ENCODE measurements at regions not wholly inside any gene's neighbourhood (a gene's known extent, or its start where the extent isn't known, plus 50 kb on each side); places are given as distances from the start of the nearest gene placed in this dataset.
"Not testable (repeated sequence)": the region's sequence is repeated elsewhere in the genome, so short reads cannot be mapped to it uniquely, and the experiment has no call there.

- no peak for DNase-seq (ENCODE audit: low read depth in 3 of 3, low spot score in 2 of 3)
These were observed 850.1 kb downstream of the TRIML1 start for GRCh38 chr4:188989371-188989770.

- DNase-seq (ENCODE audit: low read depth in 3 of 3, low spot score in 2 of 3) = no peak
These were observed 853.5 kb downstream of the TRIML1 start for GRCh38 chr4:188992706-188993105.

- DNase-seq (ENCODE audit: low read depth in 3 of 3, low spot score in 2 of 3) = no peak
These were observed 854.6 kb downstream of the TRIML1 start for GRCh38 chr4:188993871-188994270.

- DNase-seq (ENCODE audit: low read depth in 3 of 3, low spot score in 2 of 3) = no peak
These were observed 862.2 kb downstream of the TRIML1 start for GRCh38 chr4:189001283-189001970.

- DNase-seq (ENCODE audit: low read depth in 3 of 3, low spot score in 2 of 3) = no peak
These were observed 862.8 kb downstream of the TRIML1 start for GRCh38 chr4:189001971-189002450.

GRCh38 chr4:189002475-189002874, 863.2 kb downstream of the TRIML1 start:
- no peak for DNase-seq (ENCODE audit: low read depth in 3 of 3, low spot score in 2 of 3)

GRCh38 chr4:189010452-189011217, 871.4 kb downstream of the TRIML1 start:
- not testable (repeated sequence) for DNase-seq (ENCODE audit: low read depth in 3 of 3, low spot score in 2 of 3)

- DNase-seq (ENCODE audit: low read depth in 3 of 3, low spot score in 2 of 3) = no peak
These were observed 882.6 kb downstream of the TRIML1 start for GRCh38 chr4:189021831-189022230.

- no peak for DNase-seq (ENCODE audit: low read depth in 3 of 3, low spot score in 2 of 3)
These were observed 883.3 kb downstream of the TRIML1 start for GRCh38 chr4:189022440-189023035.

GRCh38 chr4:189029976-189030504, 890.8 kb downstream of the TRIML1 start:
- no peak for DNase-seq (ENCODE audit: low read depth in 3 of 3, low spot score in 2 of 3)

- DNase-seq (ENCODE audit: low read depth in 3 of 3, low spot score in 2 of 3) = no peak
These were observed 893.5 kb downstream of the TRIML1 start for GRCh38 chr4:189032606-189033338.

- no peak for DNase-seq (ENCODE audit: low read depth in 3 of 3, low spot score in 2 of 3)
These were observed 894.6 kb downstream of the TRIML1 start for GRCh38 chr4:189033801-189034347.

- no peak for DNase-seq (ENCODE audit: low read depth in 3 of 3, low spot score in 2 of 3)
These were observed 895.9 kb downstream of the TRIML1 start for GRCh38 chr4:189035091-189035490.

- no peak for DNase-seq (ENCODE audit: low read depth in 3 of 3, low spot score in 2 of 3)
These were observed 896.4 kb downstream of the TRIML1 start for GRCh38 chr4:189035654-189036053.

GRCh38 chr4:189036906-189037305, 897.7 kb downstream of the TRIML1 start:
- no peak for DNase-seq (ENCODE audit: low read depth in 3 of 3, low spot score in 2 of 3)

GRCh38 chr4:189046642-189047041, 894.0 kb upstream of the FRG1 start:
- no peak for DNase-seq (ENCODE audit: low read depth in 3 of 3, low spot score in 2 of 3)

GRCh38 chr4:189048119-189048518, 892.6 kb upstream of the FRG1 start:
- DNase-seq (ENCODE audit: low read depth in 3 of 3, low spot score in 2 of 3) = no peak

- no peak for DNase-seq (ENCODE audit: low read depth in 3 of 3, low spot score in 2 of 3)
These were observed 891.0 kb upstream of the FRG1 start for GRCh38 chr4:189049682-189050081.

GRCh38 chr4:189050643-189051042, 890.0 kb upstream of the FRG1 start:
- no peak for DNase-seq (ENCODE audit: low read depth in 3 of 3, low spot score in 2 of 3)

- DNase-seq (ENCODE audit: low read depth in 3 of 3, low spot score in 2 of 3) = no peak
These were observed 887.1 kb upstream of the FRG1 start for GRCh38 chr4:189053621-189054020.
